GM04503 (cell line): ENCODE measurements at regions not wholly inside any gene's neighbourhood (a gene's known extent, or its start where the extent isn't known, plus 50 kb on each side); places are given as distances from the start of the nearest gene placed in this dataset.
"Not testable (repeated sequence)": the region's sequence is repeated elsewhere in the genome, so short reads cannot be mapped to it uniquely, and the experiment has no call there.

Experiments
- DNase-seq: peaks from one replicate; pipeline ENCODE4 v3.0.0-alpha.2; 2012; ENCODE audit warnings: low read depth

GRCh38 chr5:90134381-90134780 is 275.2 kb downstream of the CETN3 start:
- no peak for DNase-seq

DNA sequence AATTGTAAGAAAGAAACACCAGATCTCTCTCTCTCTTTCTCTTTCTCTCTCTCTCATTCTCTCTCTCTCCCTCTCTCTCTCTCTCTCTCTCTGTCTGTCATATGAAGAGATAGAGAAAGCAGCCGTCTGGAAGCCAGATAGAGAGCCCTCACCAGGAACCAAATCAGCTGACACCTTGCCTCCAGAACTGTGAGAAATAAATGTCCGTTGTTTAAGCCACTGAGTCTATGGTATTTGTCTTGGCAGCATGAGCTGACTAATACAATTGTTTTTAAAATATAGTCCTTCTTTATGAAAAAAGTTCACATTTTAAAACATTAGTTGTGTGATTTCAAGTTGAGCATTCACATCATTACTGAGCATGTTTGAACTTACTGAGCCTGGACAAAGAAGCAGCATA is 275.6 kb downstream of the CETN3 start:
- no peak for DNase-seq

DNA sequence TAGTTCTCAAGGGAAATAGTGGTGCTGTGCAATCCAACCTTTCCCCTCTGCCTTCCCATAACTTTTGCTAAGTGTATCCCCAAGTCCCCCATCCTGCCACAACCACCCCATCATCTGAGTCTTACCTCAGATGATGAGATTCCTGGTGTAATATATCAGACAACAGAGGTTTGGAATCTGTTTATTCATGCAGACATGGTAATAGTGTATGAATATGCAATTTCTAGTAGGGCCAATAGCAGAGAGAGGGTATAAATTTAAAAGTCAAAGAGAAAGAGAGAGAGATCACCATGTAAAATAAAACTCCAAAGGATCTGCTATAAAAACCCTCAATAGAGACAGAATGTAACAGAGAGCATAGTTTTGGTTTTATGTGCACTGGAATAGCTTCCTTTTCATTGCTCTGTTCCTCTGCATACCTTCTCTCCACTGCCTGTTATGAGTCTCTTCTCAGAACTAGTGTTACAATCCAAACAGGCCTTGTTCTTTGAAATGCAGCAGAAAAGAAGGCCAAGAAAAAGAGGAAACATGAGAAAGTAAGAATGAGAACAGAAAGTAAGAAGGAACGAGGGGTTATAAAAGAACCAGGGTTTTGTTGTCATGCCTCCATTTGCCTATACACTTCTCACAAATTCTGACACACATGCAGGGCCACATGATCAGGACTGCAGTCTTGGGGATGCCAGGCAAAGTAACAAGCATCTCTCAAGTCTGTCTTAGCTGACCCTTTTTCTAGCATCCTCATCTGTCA is 278.0 kb downstream of the CETN3 start:
- no peak for DNase-seq

DNA sequence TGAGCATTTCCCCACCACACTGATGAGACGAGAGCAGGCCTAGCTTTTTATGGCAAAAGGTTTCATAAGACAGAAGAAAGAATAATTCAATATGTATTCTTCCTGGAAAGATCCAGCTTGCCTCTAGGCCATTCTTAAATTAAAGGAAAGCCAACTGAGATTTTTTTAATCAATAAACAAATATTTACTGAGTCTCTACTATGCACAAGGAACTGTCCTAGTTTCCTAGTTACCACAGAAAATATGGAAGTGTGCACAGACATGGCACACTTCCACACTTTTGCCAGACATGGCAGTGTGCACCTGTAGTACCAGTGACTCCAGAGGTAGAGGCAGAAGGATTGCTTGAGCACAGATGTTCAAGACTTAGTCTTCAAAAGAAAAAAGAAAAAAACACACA is 281.0 kb downstream of the CETN3 start:
- DNase-seq, result no peak

- DNase-seq, result no peak
Measured at GRCh38 chr5:90119531-90119971, 290.0 kb downstream of the CETN3 start.

GRCh38 chr5:90117005-90117404 is 292.6 kb downstream of the CETN3 start:
- DNase-seq, result no peak

DNA sequence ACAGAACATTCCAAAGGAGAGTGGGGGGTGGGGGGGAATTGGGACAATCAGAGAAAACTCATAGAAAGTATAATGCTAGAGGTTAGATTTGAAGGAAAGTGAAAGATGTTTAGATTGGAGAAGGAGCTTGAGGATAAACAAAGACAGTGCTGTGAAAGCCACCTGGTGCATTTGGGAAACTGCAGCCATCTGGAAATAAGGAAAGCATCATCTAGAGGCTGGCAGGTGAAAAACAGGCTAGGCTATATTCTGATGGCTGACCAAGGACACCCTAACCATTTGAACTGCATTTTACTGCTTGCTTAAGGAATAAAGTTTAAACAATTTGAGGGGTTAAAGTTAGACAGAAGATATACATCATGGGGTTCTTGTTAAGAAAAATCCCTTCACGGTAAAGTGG is 296.4 kb downstream of the CETN3 start:
- DNase-seq, result no peak

- DNase-seq, result no peak
Measured at GRCh38 chr5:90112033-90112692, 297.4 kb downstream of the CETN3 start.

DNA sequence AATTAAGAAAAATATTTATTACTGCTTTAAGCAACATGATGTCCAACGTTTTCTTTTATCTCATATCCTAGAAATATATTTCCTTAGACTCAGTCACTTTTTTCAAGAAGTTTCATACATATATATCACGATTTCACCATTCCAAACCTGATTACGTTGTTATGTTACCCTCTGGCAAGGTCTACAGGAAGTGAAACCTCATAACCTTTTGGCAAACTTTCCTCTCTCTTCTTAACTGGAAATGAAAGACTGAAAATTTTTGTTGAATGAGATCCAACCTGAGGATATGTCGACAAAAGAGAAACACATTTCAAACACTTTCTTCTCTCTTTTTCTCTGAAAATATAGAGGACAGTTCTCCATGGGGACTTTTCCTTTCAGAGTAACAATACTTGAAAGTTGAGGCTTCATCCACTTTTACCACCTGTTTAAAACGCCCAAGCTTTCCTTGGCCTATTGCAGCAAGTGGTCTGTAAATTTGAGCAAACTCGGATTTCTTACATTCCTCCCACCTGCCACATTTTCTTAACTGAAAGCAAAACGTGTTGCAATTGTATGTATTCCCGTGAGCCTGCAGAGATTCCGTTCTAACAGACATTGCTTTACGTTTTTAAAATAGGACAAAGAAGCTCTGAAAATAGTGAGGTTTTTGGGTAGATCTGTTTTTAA is 298.1 kb downstream of the CETN3 start:
- no peak for DNase-seq

- no peak for DNase-seq
Measured at GRCh38 chr5:90109285-90109684, 300.3 kb downstream of the CETN3 start.

- no peak for DNase-seq
Measured at GRCh38 chr5:90099099-90099498, 310.5 kb downstream of the CETN3 start.

GRCh38 chr5:90097082-90097477 is 312.5 kb downstream of the CETN3 start:
- DNase-seq, result no peak

DNA sequence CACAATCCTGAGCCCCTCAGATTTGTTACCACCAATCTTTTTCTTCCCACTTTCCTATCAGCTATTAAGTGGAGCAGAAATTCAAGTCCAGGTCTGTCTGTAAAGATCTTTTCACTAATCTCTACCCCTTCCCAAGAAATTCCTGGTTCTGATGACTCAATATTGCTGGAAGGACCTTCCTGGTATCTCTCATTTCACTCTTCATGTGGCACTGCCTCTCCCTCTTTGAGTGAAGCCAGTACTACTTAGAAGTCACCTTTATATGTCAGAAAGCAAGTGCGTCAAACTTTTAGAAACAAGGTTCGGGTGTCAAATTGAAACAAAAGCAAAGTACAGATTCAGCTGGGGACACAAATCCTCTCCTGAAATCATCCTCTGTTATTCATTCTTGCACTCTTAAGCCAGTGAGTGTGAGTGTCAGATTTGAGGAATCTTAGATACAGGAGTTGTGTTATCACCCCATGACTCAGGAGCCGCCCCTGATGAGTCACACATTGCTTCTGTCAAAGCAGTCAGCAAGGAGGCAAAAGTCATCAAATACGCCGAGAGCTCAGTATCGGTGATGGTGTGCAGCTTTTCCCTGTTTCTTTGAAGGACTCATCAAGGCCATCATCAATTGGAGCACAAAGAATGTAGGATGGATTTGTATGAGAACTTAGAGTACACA is 313.0 kb downstream of the CETN3 start:
- DNase-seq, result no peak

- no peak for DNase-seq
Measured at GRCh38 chr5:90095292-90096060, 314.1 kb downstream of the CETN3 start.

DNA sequence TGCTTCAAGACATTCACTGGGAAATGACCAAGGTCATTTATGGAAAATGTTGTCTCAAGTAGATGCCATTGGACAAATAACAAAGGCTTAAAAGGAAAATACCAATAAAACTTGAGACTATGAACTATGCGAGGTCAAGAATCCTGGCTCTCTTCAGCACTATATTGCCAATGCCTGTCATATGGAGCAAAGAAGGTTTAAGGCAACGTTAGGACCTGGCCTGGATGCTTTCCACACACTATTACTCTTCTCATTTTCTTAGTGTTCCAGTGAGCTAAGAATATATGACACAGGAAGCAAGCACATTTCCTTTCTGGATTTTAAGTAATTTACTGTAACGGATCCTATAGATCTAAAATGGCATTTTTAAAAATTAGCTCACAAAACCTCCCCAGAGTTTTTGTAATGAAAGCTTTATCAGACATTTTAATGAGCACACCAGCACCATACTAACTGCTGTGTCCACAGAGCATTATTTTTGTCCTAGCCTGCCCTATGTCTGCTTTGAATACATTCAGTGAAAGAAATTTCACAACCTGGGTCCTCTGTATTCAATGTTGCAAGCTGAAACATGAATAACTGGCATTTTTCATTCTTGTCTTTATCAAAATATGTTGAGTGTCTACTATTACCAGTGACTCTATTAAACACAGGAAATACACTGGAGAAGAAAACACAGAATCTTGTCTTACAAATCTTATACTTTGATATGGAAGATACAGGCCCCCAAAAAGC is 315.6 kb downstream of the CETN3 start:
- DNase-seq, result no peak

DNA sequence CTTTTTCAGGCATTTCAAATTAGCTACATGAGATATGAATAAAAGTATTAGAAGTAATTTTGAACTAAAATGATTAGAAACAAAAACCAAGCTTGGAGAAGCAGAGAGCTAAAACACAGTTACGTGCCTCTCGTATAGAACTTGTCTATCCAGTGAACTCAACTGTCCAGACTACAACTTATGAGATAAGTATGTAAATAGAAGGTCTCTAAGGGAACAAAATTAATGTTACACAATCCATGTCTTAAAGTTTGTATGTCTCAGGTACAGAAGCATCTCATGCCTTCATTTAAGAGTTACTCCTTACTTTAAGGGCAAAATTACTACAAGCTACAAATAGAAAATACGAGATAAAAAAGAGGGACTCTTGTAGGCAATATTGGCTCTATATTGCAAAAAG is 316.8 kb downstream of the CETN3 start:
- DNase-seq, result no peak

DNA sequence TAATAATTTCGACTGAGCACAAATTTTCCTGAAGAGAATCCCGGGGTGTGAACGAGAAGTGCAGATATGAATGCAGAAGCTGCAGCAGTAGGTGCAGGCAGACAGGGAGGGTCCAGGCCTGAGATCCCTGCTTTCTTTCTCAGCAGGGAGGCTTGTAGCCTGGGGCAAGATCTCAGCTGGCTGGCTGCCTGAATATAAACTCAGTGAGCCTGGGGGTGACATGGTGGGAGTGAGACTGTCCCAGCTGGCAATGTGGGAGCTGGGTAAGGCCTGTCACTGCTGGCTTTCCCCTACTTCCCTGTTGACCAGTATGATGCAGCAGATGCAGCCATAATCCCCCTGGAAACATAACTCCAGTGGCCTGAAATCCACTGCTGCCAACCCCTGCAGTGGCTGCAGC is 325.2 kb downstream of the CETN3 start:
- no peak for DNase-seq

DNA sequence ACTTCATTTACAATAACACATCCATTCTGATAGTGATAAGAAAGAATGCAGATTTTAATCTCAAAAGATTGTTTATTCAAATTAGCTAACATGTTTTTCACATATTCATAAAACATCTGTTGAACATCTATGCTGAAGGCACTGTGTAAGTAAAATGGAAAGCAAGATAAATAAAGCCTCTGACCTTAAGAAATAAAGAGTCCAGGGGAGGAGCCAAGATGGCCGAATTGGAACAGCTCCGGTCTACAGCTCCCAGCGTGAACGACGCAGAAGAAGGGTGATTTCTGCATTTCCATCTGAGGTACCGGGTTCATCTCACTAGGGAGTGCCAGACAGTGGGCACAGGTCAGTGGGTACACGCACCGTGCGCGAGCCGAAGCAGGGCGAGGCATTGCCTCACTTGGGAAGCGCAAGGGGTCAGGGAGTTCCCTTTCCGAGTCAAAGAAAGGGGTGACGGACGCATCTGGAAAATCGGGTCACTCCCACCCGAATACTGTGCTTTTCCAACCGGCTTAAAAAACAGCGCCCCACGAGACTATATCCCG is 336.5 kb downstream of the CETN3 start:
- not testable (repeated sequence) for DNase-seq

- no peak for DNase-seq
Measured at GRCh38 chr5:90071656-90072055, 337.9 kb downstream of the CETN3 start.

- DNase-seq, result no peak
Measured at GRCh38 chr5:90071066-90071465, 338.5 kb downstream of the CETN3 start.

DNA sequence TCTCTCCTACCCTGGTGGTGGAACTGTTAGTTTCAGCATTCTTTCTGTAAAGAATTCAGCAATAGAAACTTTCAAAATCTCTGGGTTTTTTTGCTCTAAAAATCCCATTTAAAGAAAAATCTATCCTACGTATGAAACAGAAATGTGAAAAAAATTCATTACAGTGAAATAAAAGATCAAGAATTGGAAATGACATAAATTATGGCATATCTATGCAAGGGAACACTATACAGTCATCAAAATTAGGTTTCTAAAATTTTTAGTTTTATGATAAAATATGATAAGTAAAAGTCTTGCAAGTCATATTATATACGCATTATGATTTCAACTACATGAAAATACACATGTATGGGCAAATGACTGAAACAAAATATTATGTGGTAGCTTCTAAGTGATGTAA is 342.6 kb downstream of the CETN3 start:
- DNase-seq, result no peak
